ENCODE measurements at regions not wholly inside any gene's neighbourhood (a gene's known extent, or its start where the extent isn't known, plus 50 kb on each side); places are given as distances from the start of the nearest gene placed in this dataset.

- Histone ChIP-seq H4K20me1 (ENCODE audit: insufficient read depth, low read length) (no peaks in the 10 kb centered on the region), H2AFZ (ENCODE audit: insufficient read depth, low read depth, low read length, poor library complexity, severe bottlenecking) (no peak overlapping the region), H3K36me3 (replicated peaks in 1 of 2; ENCODE audit: control insufficient read depth in 1 of 2, insufficient read depth in 2 of 2, low read length in 2 of 2) (no peaks in the 10 kb centered on the region), H3K27ac (ENCODE audit: low read depth in 1 of 2, low read length in 2 of 2) (no peak overlapping the region), H3K9me3 (replicated peaks in 1 of 2; ENCODE audit: control insufficient read depth in 1 of 2, insufficient read depth in 1 of 2, low read length in 2 of 2) (no peaks in the 10 kb centered on the region), H3K9ac (ENCODE audit: insufficient read depth, low read length, poor library complexity, severe bottlenecking) (no peak overlapping the region), H3K4me2 (replicated peaks; ENCODE audit: extremely low read depth, low read length, poor library complexity, severe bottlenecking) (no peak overlapping the region), H3K4me1 (ENCODE audit: control insufficient read depth in 1 of 2, insufficient read depth in 2 of 2, low read length in 2 of 2) (no peaks in the 10 kb centered on the region), H3K27me3 (ENCODE audit: control insufficient read depth in 2 of 2, insufficient read depth in 2 of 2, low read length in 2 of 2) (no peaks in the 10 kb centered on the region), H3K79me2 (ENCODE audit: insufficient read depth, low read length) (no peaks in the 10 kb centered on the region), H3K4me3 (replicated peaks in 1 of 3; ENCODE audit: low read depth in 2 of 3, low read length in 3 of 3) (no peak overlapping the region)
- no peak overlapping the region for H3K4me3 Mint-ChIP-seq
- no peak overlapping the region for H3K27ac Mint-ChIP-seq
- intact Hi-C loops (cut with micrococcal nuclease), result no loop called here
- no peaks in the 10 kb centered on the region for H3K36me3 Mint-ChIP-seq
- no peak for DNase-seq
- H3K27me3 Mint-ChIP-seq (ENCODE audit: low read depth in 3 of 3), result peaks cover 2 to 6% (median 3%) of the 10 kb centered on the region in 3 donors
- peaks cover 0 to 5% (median 0%) of the 10 kb centered on the region in 7 donors for H3K9me3 Mint-ChIP-seq
- WGBS (ENCODE audit: insufficient coverage), result 94% methylated on average over 11 of the region's 16 CpGs
- H3K4me1 Mint-ChIP-seq, result no peaks in the 10 kb centered on the region
- TF ChIP-seq, protein P1, sequence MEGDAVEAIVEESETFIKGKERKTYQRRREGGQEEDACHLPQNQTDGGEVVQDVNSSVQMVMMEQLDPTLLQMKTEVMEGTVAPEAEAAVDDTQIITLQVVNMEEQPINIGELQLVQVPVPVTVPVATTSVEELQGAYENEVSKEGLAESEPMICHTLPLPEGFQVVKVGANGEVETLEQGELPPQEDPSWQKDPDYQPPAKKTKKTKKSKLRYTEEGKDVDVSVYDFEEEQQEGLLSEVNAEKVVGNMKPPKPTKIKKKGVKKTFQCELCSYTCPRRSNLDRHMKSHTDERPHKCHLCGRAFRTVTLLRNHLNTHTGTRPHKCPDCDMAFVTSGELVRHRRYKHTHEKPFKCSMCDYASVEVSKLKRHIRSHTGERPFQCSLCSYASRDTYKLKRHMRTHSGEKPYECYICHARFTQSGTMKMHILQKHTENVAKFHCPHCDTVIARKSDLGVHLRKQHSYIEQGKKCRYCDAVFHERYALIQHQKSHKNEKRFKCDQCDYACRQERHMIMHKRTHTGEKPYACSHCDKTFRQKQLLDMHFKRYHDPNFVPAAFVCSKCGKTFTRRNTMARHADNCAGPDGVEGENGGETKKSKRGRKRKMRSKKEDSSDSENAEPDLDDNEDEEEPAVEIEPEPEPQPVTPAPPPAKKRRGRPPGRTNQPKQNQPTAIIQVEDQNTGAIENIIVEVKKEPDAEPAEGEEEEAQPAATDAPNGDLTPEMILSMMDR (IDR thresholded peaks at IDR 0.05), result no peak
Observed at GRCh38 chr10:34889004-34889869, 74.1 kb upstream of the PARD3 start.

GRCh38 chr10:34886906-34887642, 72.0 kb upstream of the PARD3 start:
- no peaks in the 10 kb centered on the region for H3K27me3 ChIP-seq (ENCODE audit: control insufficient read depth in 2 of 2, insufficient read depth in 2 of 2, low read length in 2 of 2)
- TF ChIP-seq, protein P1 (IDR thresholded peaks at IDR 0.05), result no peak
- H3K4me2 ChIP-seq (replicated peaks; ENCODE audit: extremely low read depth, low read length, poor library complexity, severe bottlenecking), result no peak overlapping the region
- H3K27ac Mint-ChIP-seq, result no peak overlapping the region
- H3K4me1 Mint-ChIP-seq, result no peaks in the 10 kb centered on the region
- H3K9me3 ChIP-seq (replicated peaks in 1 of 2; ENCODE audit: control insufficient read depth in 1 of 2, insufficient read depth in 1 of 2, low read length in 2 of 2), result no peaks in the 10 kb centered on the region
- H4K20me1 ChIP-seq (ENCODE audit: insufficient read depth, low read length), result no peaks in the 10 kb centered on the region
- H2AFZ ChIP-seq (ENCODE audit: insufficient read depth, low read depth, low read length, poor library complexity, severe bottlenecking), result no peak overlapping the region
- H3K27ac ChIP-seq (ENCODE audit: low read depth in 1 of 2, low read length in 2 of 2), result no peak overlapping the region
- 92% methylated on average over 5 of the region's 8 CpGs for WGBS (ENCODE audit: insufficient coverage)
- H3K4me3 Mint-ChIP-seq, result no peak overlapping the region
- no peak overlapping the region for H3K9ac ChIP-seq (ENCODE audit: insufficient read depth, low read length, poor library complexity, severe bottlenecking)
- H3K9me3 Mint-ChIP-seq, result peaks cover 0 to 5% (median 0%) of the 10 kb centered on the region in 7 donors
- no peaks in the 10 kb centered on the region for H3K36me3 ChIP-seq (replicated peaks in 1 of 2; ENCODE audit: control insufficient read depth in 1 of 2, insufficient read depth in 2 of 2, low read length in 2 of 2)
- peaks cover 1 to 6% (median 2%) of the 10 kb centered on the region in 3 donors for H3K27me3 Mint-ChIP-seq (ENCODE audit: low read depth in 3 of 3)
- H3K4me3 ChIP-seq (replicated peaks in 1 of 3; ENCODE audit: low read depth in 2 of 3, low read length in 3 of 3), result no peak overlapping the region
- no peaks in the 10 kb centered on the region for H3K79me2 ChIP-seq (ENCODE audit: insufficient read depth, low read length)
- H3K4me1 ChIP-seq (ENCODE audit: control insufficient read depth in 1 of 2, insufficient read depth in 2 of 2, low read length in 2 of 2), result no peaks in the 10 kb centered on the region
- DNase-seq, result no peak
- no peaks in the 10 kb centered on the region for H3K36me3 Mint-ChIP-seq
- intact Hi-C loops (cut with micrococcal nuclease), result no loop called here

Data from CD14-positive monocyte (primary cell).